HG03103 (cell line): ENCODE measurements at regions not wholly inside any gene's neighbourhood (a gene's known extent, or its start where the extent isn't known, plus 50 kb on each side); places are given as distances from the start of the nearest gene placed in this dataset.

Experiments used
- ATAC-seq: cut with Tn5 transposase; IDR thresholded peaks from one replicate; pipeline ENCODE4 v1.9.1; 2021; ENCODE audit warnings: low read depth; ENCODE audit not compliant: unreplicated experiment

- no peak for ATAC-seq
These were observed 70.8 kb upstream of the CHRDL1 start for GRCh38 chrX:110866421-110866820.

GRCh38 chrX:110863883-110864282, 68.3 kb upstream of the CHRDL1 start:
- no peak for ATAC-seq

- no peak for ATAC-seq
These were observed 62.9 kb upstream of the CHRDL1 start for GRCh38 chrX:110858565-110858964.

GRCh38 chrX:110853610-110854009, 58.0 kb upstream of the CHRDL1 start:
- no peak for ATAC-seq

- no peak for ATAC-seq
These were observed 56.6 kb upstream of the CHRDL1 start for GRCh38 chrX:110852180-110852579.

GRCh38 chrX:110851780-110852179, 56.2 kb upstream of the CHRDL1 start:
- ATAC-seq, result no peak

GRCh38 chrX:110847334-110847733, 51.7 kb upstream of the CHRDL1 start:
- ATAC-seq, result peak; percentile 81

- no peak for ATAC-seq
These were observed 50.5 kb upstream of the CHRDL1 start for GRCh38 chrX:110846071-110846470.
